LoVo (cell line): ENCODE measurements at regions not wholly inside any gene's neighbourhood (a gene's known extent, or its start where the extent isn't known, plus 50 kb on each side); places are given as distances from the start of the nearest gene placed in this dataset.
"Not testable (repeated sequence)": the region's sequence is repeated elsewhere in the genome, so short reads cannot be mapped to it uniquely, and the experiment has no call there.

Experiments used
- DNase-seq: peaks from one replicate; pipeline ENCODE4 v3.0.0-alpha.2; 2016; ENCODE audit warnings: low spot score

GRCh38 chr12:91452464-91452863 is 269.8 kb upstream of the DCN start:
- DNase-seq: not testable (repeated sequence)

- no peak for DNase-seq
These were observed 259.7 kb upstream of the DCN start for GRCh38 chr12:91441993-91442952.

- DNase-seq: no peak
These were observed 258.6 kb upstream of the DCN start for GRCh38 chr12:91441246-91441645.

- no peak for DNase-seq
These were observed 251.5 kb upstream of the DCN start for GRCh38 chr12:91434081-91434480.

- no peak for DNase-seq
These were observed 250.1 kb upstream of the DCN start for GRCh38 chr12:91432755-91433154.

GRCh38 chr12:91432089-91432488 is 249.5 kb upstream of the DCN start:
- DNase-seq: no peak

GRCh38 chr12:91424506-91424905 is 241.9 kb upstream of the DCN start:
- no peak for DNase-seq

GRCh38 chr12:91423693-91424050 is 241.1 kb upstream of the DCN start:
- no peak for DNase-seq

GRCh38 chr12:91422811-91423692 is 240.4 kb upstream of the DCN start:
- DNase-seq: no peak

- peak; percentile 15 for DNase-seq
These were observed 239.5 kb upstream of the DCN start for GRCh38 chr12:91422127-91422526.

GRCh38 chr12:91419809-91420208 is 237.2 kb upstream of the DCN start:
- no peak for DNase-seq

GRCh38 chr12:91418221-91419090 is 235.8 kb upstream of the DCN start:
- DNase-seq: no peak

- no peak for DNase-seq
These were observed 235.0 kb upstream of the DCN start for GRCh38 chr12:91417650-91418049.

- DNase-seq: no peak
These were observed 232.0 kb upstream of the DCN start for GRCh38 chr12:91414636-91415035.

GRCh38 chr12:91413581-91414546 is 231.2 kb upstream of the DCN start:
- peak; percentile 93 for DNase-seq

- DNase-seq: peak; percentile 70
These were observed 224.3 kb upstream of the DCN start for GRCh38 chr12:91406920-91407341.

- DNase-seq: no peak
These were observed 221.8 kb upstream of the DCN start for GRCh38 chr12:91404441-91404840.

- no peak for DNase-seq
These were observed 218.6 kb upstream of the DCN start for GRCh38 chr12:91401190-91401589.

- DNase-seq: no peak
These were observed 217.7 kb upstream of the DCN start for GRCh38 chr12:91400271-91400670.

- DNase-seq: no peak
These were observed 215.4 kb upstream of the DCN start for GRCh38 chr12:91397866-91398532.
